IMR-90 (cell line): ENCODE measurements at regions not wholly inside any gene's neighbourhood (a gene's known extent, or its start where the extent isn't known, plus 50 kb on each side); places are given as distances from the start of the nearest gene placed in this dataset.

Source experiments
- ATAC-seq: fragments of 200-7000 bp; cut with Tn5 transposase; 2 replicates; pipeline ENCODE4 v1.9.1; 2020; ENCODE audit warnings: low read depth, mild to moderate bottlenecking, moderate library complexity
- BruUV-seq: library from RNA; stranded (reverse); fragments of 400-500 nt; replicated peaks from 2 replicates; lab custom pipeline; 2021; lab: Mats Ljungman, UMichigan
- CTCF ChIA-PET: fragments of 300-600 bp; formaldehyde crosslinking; extraction: SDS; loops from one replicate; lab custom pipeline; 2021; ENCODE audit warnings: antibody characterized with exemption; lab: Yijun Ruan, JAX
- POLR2A ChIA-PET: fragments of 300-600 bp; sonication (Branson Sonifier 250); formaldehyde crosslinking; loops from one replicate; lab custom pipeline; 2022; ENCODE audit warnings: antibody characterized with exemption; ENCODE audit not compliant: unreplicated experiment; lab: Charles Lee
- DNase-seq: peaks from one replicate; pipeline ENCODE4 v3.0.0; 2013
- H2AFZ ChIP-seq: replicated peaks from 2 replicates; pipeline ENCODE3; 2013; ENCODE audit warnings: low read length, mild to moderate bottlenecking; ENCODE audit not compliant: poor library complexity
- H2AK5ac ChIP-seq: 2 replicates; pipeline ENCODE4 v1.6.1; 2013; ENCODE audit warnings: low read depth, low read length, inconsistent platforms
- H2AK9ac ChIP-seq: replicated peaks from 2 replicates; pipeline ENCODE3; 2013; ENCODE audit warnings: mild to moderate bottlenecking, low read depth, low read length, moderate library complexity; ENCODE audit not compliant: poor library complexity
- H2BK120ac ChIP-seq: 2 replicates; pipeline ENCODE4 v1.6.1; 2013; ENCODE audit warnings: low read depth, low read length, inconsistent platforms
- H2BK15ac ChIP-seq: 3 replicates; pipeline ENCODE4 v1.6.1; 2013; ENCODE audit warnings: low read depth, low read length, inconsistent platforms
- H2BK20ac ChIP-seq: 2 replicates; pipeline ENCODE4 v1.6.1; 2013; ENCODE audit warnings: low read depth, mild to moderate bottlenecking, inconsistent platforms, low read length, moderate library complexity
- H2BK5ac ChIP-seq: 2 replicates; pipeline ENCODE4 v1.6.1; 2013; ENCODE audit warnings: mild to moderate bottlenecking, low read depth, low read length, inconsistent platforms; ENCODE audit not compliant: poor library complexity, severe bottlenecking
- H3K14ac ChIP-seq: replicated peaks from 2 replicates; pipeline ENCODE4 v1.6.1; 2013; ENCODE audit warnings: low read depth, low read length, inconsistent platforms
- H3K18ac ChIP-seq: 2 replicates; pipeline ENCODE4 v1.6.1; 2013; ENCODE audit warnings: low read depth, low read length, control low read depth
- H3K23ac ChIP-seq: 2 replicates; pipeline ENCODE4 v1.6.1; 2013; ENCODE audit warnings: low read depth, low read length, inconsistent platforms
- H3K27ac ChIP-seq: 2 replicates; pipeline ENCODE4 v1.5.1; 2013; ENCODE audit warnings: mild to moderate bottlenecking, control low read depth, low read length; ENCODE audit not compliant: insufficient read depth
- H3K27me3 ChIP-seq: 2 replicates; pipeline ENCODE4 v1.6.1; 2013; ENCODE audit warnings: low read length; ENCODE audit not compliant: control insufficient read depth, insufficient read depth
- H3K36me3 ChIP-seq: 2 replicates; pipeline ENCODE4 v1.6.1; 2013; ENCODE audit warnings: low read length, mixed read lengths; ENCODE audit not compliant: control insufficient read depth, insufficient read depth
- H3K4ac ChIP-seq: 2 replicates; pipeline ENCODE4 v1.6.1; 2013; ENCODE audit warnings: low read depth, low read length, inconsistent platforms
- H3K4me1 ChIP-seq: 2 replicates; pipeline ENCODE4 v1.6.1; 2013; ENCODE audit warnings: low read length, mixed read lengths; ENCODE audit not compliant: control insufficient read depth, insufficient read depth
- H3K4me2 ChIP-seq: 2 replicates; pipeline ENCODE4 v1.6.1; 2013; ENCODE audit warnings: low read depth, mild to moderate bottlenecking, control low read depth, low read length, moderate library complexity
- H3K4me3 ChIP-seq: 2 replicates; pipeline ENCODE4 v1.5.1; 2013; ENCODE audit warnings: low read depth, mild to moderate bottlenecking, control low read depth, low read length, moderate library complexity; ENCODE audit not compliant: insufficient read depth
- H3K56ac ChIP-seq: 2 replicates; pipeline ENCODE4 v1.6.1; 2013; ENCODE audit warnings: low read length, inconsistent platforms; ENCODE audit not compliant: insufficient read depth; ENCODE audit errors: extremely low read depth
- H3K79me1 ChIP-seq, 2 experiments: 2 replicates each; pipeline ENCODE4 v1.6.1; 2013; ENCODE audit warnings: low read length in 2 of 2, inconsistent platforms in 1 of 2, low read depth in 1 of 2
- H3K9ac ChIP-seq: 2 replicates; pipeline ENCODE4 v1.6.1; 2013; ENCODE audit warnings: low read depth, low read length, control low read depth
- H3K9me1 ChIP-seq: 2 replicates; pipeline ENCODE4 v1.6.1; 2013; ENCODE audit warnings: low read length, inconsistent platforms; ENCODE audit not compliant: insufficient read depth
- H3K9me3 ChIP-seq: 2 replicates; pipeline ENCODE4 v1.6.1; 2013; ENCODE audit warnings: low read length; ENCODE audit not compliant: control insufficient read depth, insufficient read depth
- H4K20me1 ChIP-seq: 2 replicates; pipeline ENCODE4 v1.6.1; 2013; ENCODE audit warnings: low read length, inconsistent platforms; ENCODE audit not compliant: insufficient read depth
- H4K5ac ChIP-seq: 2 replicates; pipeline ENCODE4 v1.6.1; 2013; ENCODE audit warnings: mild to moderate bottlenecking, low read depth, low read length, control low read depth
- H4K8ac ChIP-seq, 2 experiments: 2 replicates each; pipeline ENCODE4 v1.6.1; 2013; ENCODE audit warnings: low read depth in 2 of 2, low read length in 2 of 2, control low read depth in 1 of 2, inconsistent platforms in 1 of 2
- H4K91ac ChIP-seq: 2 replicates; pipeline ENCODE4 v1.6.1; 2013; ENCODE audit warnings: low read depth, low read length, inconsistent platforms; ENCODE audit not compliant: insufficient read depth
- FOS ChIP-seq: fragments of 150-350 bp; IDR thresholded peaks from 2 replicates; pipeline ENCODE4 v1.6.1; 2016; ENCODE audit warnings: low read depth, low read length
- RAD21 ChIP-seq: IDR thresholded peaks from 2 replicates; pipeline ENCODE4 v1.6.1; 2012; ENCODE audit warnings: low read length, improper control_type of control experiment
- WGBS, 2 experiments: methylation state at CpG; one replicate each; pipeline versions ENCODE4 v1.1.5 to v1.1.7; 2013; ENCODE audit warnings: missing lambda C conversion rate in 2 of 2; ENCODE audit not compliant: insufficient read length in 1 of 2; ENCODE audit errors: extremely low coverage in 2 of 2; 5-methylcytosine and 5-hydroxymethylcytosine counted together
- dilution Hi-C: fragments of 300-500 bp; cut with HindIII; formaldehyde crosslinking; loops from one replicate; pipeline ENCODE4 v1.14.3; 2018; ENCODE audit warnings: low sequenced_read_pairs; ENCODE audit not compliant: unreplicated experiment
- in situ Hi-C: fragments of 300-500 bp; cut with MboI; formaldehyde crosslinking; loops from 3 replicates; pipeline ENCODE4 v1.14.3; 2019; ENCODE audit warnings: low sequenced_read_pairs, inconsistent platforms, mixed read lengths
- intact Hi-C: fragments of 100-400 bp; cut with micrococcal nuclease; formaldehyde crosslinking; loops from 2 replicates; pipeline ENCODE4 v1.10.0; 2022

DNA sequence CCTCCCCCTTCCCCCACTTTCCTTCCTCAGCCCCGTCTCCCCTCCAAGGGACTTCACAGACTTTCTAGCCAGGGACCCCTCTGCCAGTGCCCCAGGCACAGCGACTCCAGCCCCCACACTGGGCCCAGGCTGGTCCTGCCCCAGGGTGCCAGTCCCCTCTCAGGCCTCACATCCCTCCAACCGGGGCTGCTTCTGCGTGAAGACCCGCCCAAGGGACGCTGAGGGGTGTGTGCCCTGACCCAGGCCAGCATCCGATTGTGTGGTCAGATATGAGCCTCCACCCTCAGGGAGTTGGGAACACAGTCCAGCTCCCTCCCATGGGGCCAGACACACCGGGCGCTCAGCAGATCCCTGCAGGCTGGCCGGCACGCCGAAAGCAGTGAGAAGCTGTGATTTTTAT, 97.0 kb downstream of the MICALL2 start:
- no peak overlapping the region for H3K14ac ChIP-seq
- no peaks in the 10 kb centered on the region for H4K20me1 ChIP-seq
- H3K36me3 ChIP-seq, result no peaks in the 10 kb centered on the region
- H4K8ac ChIP-seq, result no peak overlapping the region
- no peaks in the 10 kb centered on the region for H3K4me1 ChIP-seq
- H3K4me3 ChIP-seq, result no peak overlapping the region
- H3K27ac ChIP-seq, result no peak overlapping the region
- no peak overlapping the region for H2BK15ac ChIP-seq
- H3K23ac ChIP-seq, result no peak overlapping the region
- DNase-seq (no peak), ATAC-seq (no peak)
- H2AK5ac ChIP-seq, result no peak overlapping the region
- CTCF ChIA-PET, result no interaction called here
- no peak overlapping the region for H3K4ac ChIP-seq
- intact Hi-C loops (no loop called here), dilution Hi-C loops (no loop called here), in situ Hi-C loops (no loop called here)
- H2BK120ac ChIP-seq, result no peak overlapping the region
- 53% methylated on average over 5 of the region's 12 CpGs; no CpG with 5 or more reads in 1 of the 2 experiments for WGBS, 2 experiments
- no peak overlapping the region for H2AK9ac ChIP-seq
- peaks cover 12% of the 10 kb centered on the region for H3K9me3 ChIP-seq
- peaks cover 36% of the 10 kb centered on the region for H3K27me3 ChIP-seq
- no peak for TF ChIP-seq FOS
- no peak for TF ChIP-seq RAD21
- no peak overlapping the region for H3K9ac ChIP-seq
- no peak overlapping the region for H2BK20ac ChIP-seq
- H3K18ac ChIP-seq, result no peak overlapping the region
- H3K79me1 ChIP-seq, result no peaks in the 10 kb centered on the region
- H4K5ac ChIP-seq, result no peak overlapping the region
- no TSS peak for BruUV-seq
- H2BK5ac ChIP-seq, result no peak overlapping the region
- POLR2A ChIA-PET, result no interaction called here
- no peaks in the 10 kb centered on the region for H3K9me1 ChIP-seq
- no peak overlapping the region for H3K4me2 ChIP-seq
- no peak overlapping the region for H4K91ac ChIP-seq
- no peak overlapping the region for H2AFZ ChIP-seq
- H3K56ac ChIP-seq, result no peak overlapping the region
